ENCODE measurements at regions not wholly inside any gene's neighbourhood (a gene's known extent, or its start where the extent isn't known, plus 50 kb on each side); places are given as distances from the start of the nearest gene placed in this dataset.

DNA sequence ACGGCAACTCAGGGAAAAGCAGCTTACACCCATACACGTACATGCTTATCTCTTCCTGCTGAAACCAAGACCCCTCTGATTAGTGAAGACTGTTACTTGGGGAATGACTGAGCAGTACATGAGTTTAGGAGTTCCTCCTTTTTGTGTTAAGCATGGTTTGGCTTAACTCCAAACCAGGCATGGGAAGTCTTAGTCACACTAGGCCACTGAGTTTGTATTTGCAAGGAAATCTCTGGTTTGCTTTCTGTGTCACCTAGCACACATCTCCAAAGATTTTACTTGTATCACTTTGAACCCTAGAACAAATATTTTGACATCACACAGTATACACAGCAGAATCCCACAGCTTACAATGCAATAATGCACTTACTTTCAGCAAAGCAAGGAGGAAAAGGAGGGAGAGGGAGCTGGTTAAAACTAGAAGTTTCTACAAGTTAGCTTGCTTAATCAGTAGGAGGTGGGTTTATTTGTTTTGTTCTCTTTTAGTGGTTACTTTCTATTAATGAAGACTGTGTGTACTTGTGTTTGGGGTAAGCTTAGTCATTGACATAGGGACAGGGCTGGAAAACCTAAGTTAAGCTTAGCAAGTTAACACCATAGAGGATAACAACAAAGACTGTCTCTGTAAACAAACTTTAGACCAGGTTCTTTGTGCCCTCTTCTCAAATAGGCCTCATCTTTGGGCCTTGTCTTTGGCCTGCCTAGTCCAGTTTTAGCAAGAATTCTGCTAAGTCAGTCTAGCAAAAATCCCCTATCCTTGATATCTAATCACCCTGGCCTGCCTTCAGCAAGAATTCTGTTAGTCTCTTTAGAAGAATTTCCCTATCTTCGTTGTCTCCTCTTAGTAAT, 219.4 kb downstream of the MREG start:
- no peak for TF ChIP-seq POLR2AphosphoS5 (IDR thresholded peaks at IDR 0.05; ENCODE audit: borderline replicate concordance, low read depth, low read length)
- TF ChIP-seq FOXP2 (optimal IDR thresholded peaks at IDR 0.05; ENCODE audit: control extremely low read depth, extremely low read length, insufficient read depth): no peak
- no peak for TF ChIP-seq EZH2 (IDR thresholded peaks at IDR 0.05)
